T-cell (primary cell): ENCODE measurements at regions not wholly inside any gene's neighbourhood (a gene's known extent, or its start where the extent isn't known, plus 50 kb on each side); places are given as distances from the start of the nearest gene placed in this dataset.
A peak's percentile ranks its signal among the peaks of the same experiment; 100 is the strongest.

Experiments
- ATAC-seq, 4 experiments: fragments of 200-7000 bp in 3 of 4; fragments of 150-1000 bp in 1 of 4; cut with Tn5 transposase; replicated peaks in 1 of 4; 1 replicate in 3 of 4; 2 replicates in 1 of 4; pipeline ENCODE4 v1.10.0; 2021; ENCODE audit warnings: moderate library complexity in 3 of 4, mild to moderate bottlenecking in 2 of 4, moderate number of reproducible peaks in 1 of 4
- CTCF ChIA-PET, 2 donors: fragments of 300-600 bp; sonication (Branson Sonifier 250); formaldehyde crosslinking; loops; one replicate each; lab custom pipeline; 2022; ENCODE audit warnings: antibody characterized with exemption in 2 of 2; lab: Charles Lee
- POLR2A ChIA-PET, 2 donors: fragments of 300-600 bp; sonication (Branson Sonifier 250); formaldehyde crosslinking; loops; one replicate each; lab custom pipeline; 2022; ENCODE audit warnings: antibody characterized with exemption in 2 of 2; lab: Charles Lee
- DNase-seq, 35 experiments: peaks; one replicate each; pipeline versions ENCODE4 v3.0.0 to v3.0.0-alpha.2; 2013 to 2023
- H3K27ac ChIP-seq: one replicate; pipeline ENCODE4 v1.5.1; 2013; ENCODE audit warnings: low read length
- H3K27me3 ChIP-seq, 2 experiments: replicated peaks in 1 of 2; 1 replicate in 1 of 2; 2 replicates in 1 of 2; pipeline versions ENCODE4 v1.6.1 to v1.7.0; 2013; ENCODE audit warnings: low read length in 1 of 2, mixed read lengths in 1 of 2; ENCODE audit not compliant: control insufficient read depth in 2 of 2, insufficient read depth in 2 of 2; ENCODE audit errors: extremely low read depth in 1 of 2
- H3K36me3 ChIP-seq, 2 donors: 1 replicate in 1 of 2; 2 replicates in 1 of 2; pipeline versions ENCODE4 v1.6.1 to v1.7.0; 2013; ENCODE audit warnings: low read length in 1 of 2; ENCODE audit not compliant: control insufficient read depth in 2 of 2, insufficient read depth in 1 of 2; ENCODE audit errors: extremely low read depth in 1 of 2
- H3K4me1 ChIP-seq, 2 experiments: 1 replicate in 1 of 2; 2 replicates in 1 of 2; pipeline versions ENCODE4 v1.6.1 to v1.7.0; 2013; ENCODE audit warnings: low read length in 2 of 2, mixed read lengths in 1 of 2; ENCODE audit not compliant: insufficient read depth in 2 of 2, control insufficient read depth in 1 of 2; ENCODE audit errors: extremely low read depth in 1 of 2
- H3K4me3 ChIP-seq, 2 donors: 1 replicate in 1 of 2; 2 replicates in 1 of 2; pipeline versions ENCODE4 v1.5.1 to v1.7.0; 2013; ENCODE audit warnings: mild to moderate bottlenecking in 2 of 2, low read length in 1 of 2, moderate library complexity in 1 of 2; ENCODE audit not compliant: control insufficient read depth in 1 of 2; ENCODE audit errors: extremely low read depth in 1 of 2
- H3K9me3 ChIP-seq: 2 replicates; pipeline ENCODE4 v1.7.0; 2013
- H3K27ac Mint-ChIP-seq, 2 donors: one replicate each; pipeline ENCODE4 v1.8.0; 2020 to 2021; ENCODE audit warnings: mild to moderate bottlenecking in 2 of 2, mixed read lengths in 2 of 2
- H3K27me3 Mint-ChIP-seq, 2 donors: one replicate each; pipeline ENCODE4 v1.8.0; 2021 to 2022; ENCODE audit warnings: mixed read lengths in 2 of 2
- H3K36me3 Mint-ChIP-seq: one replicate; pipeline ENCODE4 v1.8.0; 2021; ENCODE audit warnings: mixed read lengths
- H3K4me1 Mint-ChIP-seq, 3 donors: one replicate each; pipeline ENCODE4 v1.8.0; 2020 to 2022; ENCODE audit warnings: mixed read lengths in 3 of 3, mild to moderate bottlenecking in 1 of 3
- H3K4me3 Mint-ChIP-seq, 3 donors: one replicate each; pipeline ENCODE4 v1.8.0; 2020 to 2022; ENCODE audit warnings: mild to moderate bottlenecking in 3 of 3, mixed read lengths in 3 of 3, moderate library complexity in 3 of 3
- H3K9me3 Mint-ChIP-seq, 3 donors: one replicate each; pipeline ENCODE4 v1.8.0; 2020 to 2022; ENCODE audit warnings: mixed read lengths in 3 of 3
- WGBS: methylation state at CpG from one replicate; pipeline ENCODE4 v1.1.5; 2013; ENCODE audit warnings: missing lambda C conversion rate; ENCODE audit not compliant: insufficient coverage; 5-methylcytosine and 5-hydroxymethylcytosine counted together

DNA sequence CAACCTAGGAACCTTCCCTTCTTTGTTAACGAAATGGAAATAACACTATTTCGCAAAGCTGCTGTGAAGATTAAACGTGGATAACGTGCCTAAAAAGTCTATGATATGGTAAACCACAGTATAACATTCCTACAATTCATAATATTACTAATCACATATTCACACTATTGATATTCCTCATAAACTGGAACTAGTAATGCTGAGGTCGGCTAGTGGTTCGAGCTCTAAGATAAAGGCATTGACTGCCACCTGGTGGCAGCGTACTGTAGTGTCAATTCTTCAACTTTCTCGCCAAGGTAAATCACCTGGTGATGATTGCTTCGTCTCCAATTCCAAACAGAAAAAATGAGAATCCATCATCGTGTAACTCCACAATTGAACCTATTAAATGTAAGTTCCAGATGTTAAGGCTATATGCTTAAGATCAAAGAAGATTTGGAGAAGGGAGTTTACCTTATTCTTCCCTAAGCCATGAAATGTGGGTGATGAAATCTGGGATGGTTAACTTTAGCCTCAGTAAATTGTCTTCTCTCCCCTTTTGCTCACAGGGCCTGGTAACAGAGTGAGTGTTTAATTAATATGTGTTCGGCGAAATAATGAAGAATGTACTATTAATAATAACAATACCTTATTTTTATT, 197.5 kb upstream of the TMEM132C start:
- no peaks in the 10 kb centered on the region for H3K9me3 ChIP-seq
- H3K27me3 Mint-ChIP-seq, result peaks cover 0 to 2% of the 10 kb centered on the region in 2 donors
- CTCF ChIA-PET, result no interaction called here
- H3K27me3 ChIP-seq, result no peaks in the 10 kb centered on the region
- no peak for ATAC-seq
- H3K9me3 Mint-ChIP-seq, result peaks cover 0 to 4% (median 0%) of the 10 kb centered on the region in 3 donors
- H3K27ac ChIP-seq, result no peak overlapping the region
- 14% methylated on average over 4 of the region's 12 CpGs for WGBS
- H3K4me3 ChIP-seq, result no peak overlapping the region
- no peaks in the 10 kb centered on the region for H3K4me1 Mint-ChIP-seq
- DNase-seq, result peak in 1 of 35 experiments; percentile 8
- H3K4me3 Mint-ChIP-seq, result no peak overlapping the region
- H3K27ac Mint-ChIP-seq, result no peak overlapping the region
- no peaks in the 10 kb centered on the region for H3K36me3 Mint-ChIP-seq
- POLR2A ChIA-PET, result no interaction called here
- H3K36me3 ChIP-seq, result no peaks in the 10 kb centered on the region
- no peaks in the 10 kb centered on the region for H3K4me1 ChIP-seq

- Mint-ChIP-seq H3K4me3 (no peak overlapping the region), H3K27me3 (no peaks in the 10 kb centered on the region), H3K4me1 (no peaks in the 10 kb centered on the region), H3K36me3 (no peaks in the 10 kb centered on the region), H3K9me3 (peaks cover 9 to 13% (median 12%) of the 10 kb centered on the region in 3 donors), H3K27ac (no peak overlapping the region)
- Histone ChIP-seq H3K9me3 (peaks cover 2% of the 10 kb centered on the region), H3K27ac (no peak overlapping the region), H3K36me3 (no peaks in the 10 kb centered on the region), H3K4me1 (no peaks in the 10 kb centered on the region), H3K4me3 (no peak overlapping the region), H3K27me3 (no peaks in the 10 kb centered on the region)
- CTCF ChIA-PET, result no interaction called here
- WGBS, result 96% methylated on average over 5 of the region's 13 CpGs
- DNase-seq, result no peak
- POLR2A ChIA-PET, result no interaction called here
- no peak for ATAC-seq
Measured at GRCh38 chr12:128073937-128074336, 193.0 kb upstream of the TMEM132C start.

GRCh38 chr12:128075332-128075731, 191.6 kb upstream of the TMEM132C start:
- no peak overlapping the region for H3K4me3 ChIP-seq
- no peak overlapping the region for H3K4me3 Mint-ChIP-seq
- ChIA-PET CTCF (no interaction called here), POLR2A (no interaction called here)
- no peaks in the 10 kb centered on the region for H3K4me1 ChIP-seq
- H3K27ac ChIP-seq, result no peak overlapping the region
- H3K36me3 Mint-ChIP-seq, result no peaks in the 10 kb centered on the region
- no peak for DNase-seq
- peaks cover 2% of the 10 kb centered on the region for H3K9me3 ChIP-seq
- no peaks in the 10 kb centered on the region for H3K4me1 Mint-ChIP-seq
- 81% methylated on average over 9 of the region's 9 CpGs for WGBS
- no peaks in the 10 kb centered on the region for H3K27me3 ChIP-seq
- no peak for ATAC-seq
- H3K27me3 Mint-ChIP-seq, result no peaks in the 10 kb centered on the region
- H3K9me3 Mint-ChIP-seq, result peaks cover 9 to 13% (median 12%) of the 10 kb centered on the region in 3 donors
- H3K36me3 ChIP-seq, result no peaks in the 10 kb centered on the region
- H3K27ac Mint-ChIP-seq, result no peak overlapping the region

DNA sequence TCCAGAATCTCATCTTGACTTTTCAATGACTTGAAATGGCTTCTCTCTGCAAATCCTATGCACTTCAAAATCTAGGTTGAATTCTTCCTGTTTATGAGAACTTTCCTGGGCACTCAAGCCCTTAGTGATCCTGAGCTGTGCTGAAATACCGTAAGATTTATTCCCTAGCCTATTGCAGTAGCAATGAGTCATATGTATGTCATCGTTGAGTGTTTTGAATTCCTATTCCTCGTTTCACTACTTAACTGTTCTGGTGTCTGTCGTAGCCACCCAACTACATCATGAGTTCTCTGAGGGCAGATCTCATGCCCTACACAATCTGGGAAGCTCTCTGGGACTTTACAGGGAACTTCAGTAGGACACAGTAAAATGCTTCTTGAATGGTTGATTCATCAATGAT, 190.8 kb upstream of the TMEM132C start:
- H3K36me3 Mint-ChIP-seq, result no peaks in the 10 kb centered on the region
- H3K4me1 ChIP-seq, result no peaks in the 10 kb centered on the region
- peaks cover 9 to 13% (median 12%) of the 10 kb centered on the region in 3 donors for H3K9me3 Mint-ChIP-seq
- no peaks in the 10 kb centered on the region for H3K27me3 ChIP-seq
- ChIA-PET POLR2A (no interaction called here), CTCF (no interaction called here)
- H3K27ac ChIP-seq, result no peak overlapping the region
- H3K9me3 ChIP-seq, result peaks cover 2% of the 10 kb centered on the region
- no peak overlapping the region for H3K4me3 ChIP-seq
- ATAC-seq (no peak), DNase-seq (no peak)
- H3K36me3 ChIP-seq, result no peaks in the 10 kb centered on the region
- H3K4me3 Mint-ChIP-seq, result no peak overlapping the region
- H3K4me1 Mint-ChIP-seq, result no peaks in the 10 kb centered on the region
- H3K27ac Mint-ChIP-seq, result no peak overlapping the region
- H3K27me3 Mint-ChIP-seq, result no peaks in the 10 kb centered on the region
- 81% methylated on average over 4 of the region's 4 CpGs for WGBS

GRCh38 chr12:128077211-128077916, 189.6 kb upstream of the TMEM132C start:
- Mint-ChIP-seq H3K36me3 (no peaks in the 10 kb centered on the region), H3K27ac (no peak overlapping the region), H3K4me1 (no peaks in the 10 kb centered on the region), H3K27me3 (no peaks in the 10 kb centered on the region), H3K4me3 (no peak overlapping the region), H3K9me3 (peaks cover 9 to 18% (median 12%) of the 10 kb centered on the region in 3 donors)
- H3K27ac ChIP-seq, result no peak overlapping the region
- 90% methylated on average over 11 of the region's 11 CpGs for WGBS
- H3K4me1 ChIP-seq, result no peaks in the 10 kb centered on the region
- H3K4me3 ChIP-seq, result no peak overlapping the region
- ATAC-seq, result no peak
- ChIA-PET CTCF (interaction anchor here in 1 of 2 donors (0.5 kb wide), 1 partner anchor 26 kb away, joined by 3 read pairs; no protein-coding TSS in a partner anchor), POLR2A (no interaction called here)
- H3K9me3 ChIP-seq, result peaks cover 2% of the 10 kb centered on the region
- DNase-seq, result no peak
- no peaks in the 10 kb centered on the region for H3K27me3 ChIP-seq
- H3K36me3 ChIP-seq, result no peaks in the 10 kb centered on the region

GRCh38 chr12:128077917-128078298, 189.1 kb upstream of the TMEM132C start:
- CTCF ChIA-PET, result no interaction called here
- Mint-ChIP-seq H3K27me3 (no peaks in the 10 kb centered on the region), H3K4me3 (no peak overlapping the region), H3K36me3 (no peaks in the 10 kb centered on the region), H3K9me3 (peaks cover 9 to 21% (median 12%) of the 10 kb centered on the region in 3 donors), H3K27ac (no peak overlapping the region), H3K4me1 (no peaks in the 10 kb centered on the region)
- WGBS, result 87% methylated on average over 5 of the region's 8 CpGs
- DNase-seq, result no peak
- Histone ChIP-seq H3K36me3 (no peaks in the 10 kb centered on the region), H3K27ac (no peak overlapping the region), H3K4me3 (no peak overlapping the region), H3K9me3 (peaks cover 2% of the 10 kb centered on the region), H3K27me3 (no peaks in the 10 kb centered on the region), H3K4me1 (no peaks in the 10 kb centered on the region)
- POLR2A ChIA-PET, result no interaction called here
- no peak for ATAC-seq
